ENCODE measurements at regions not wholly inside any gene's neighbourhood (a gene's known extent, or its start where the extent isn't known, plus 50 kb on each side); places are given as distances from the start of the nearest gene placed in this dataset.

- no peak for TF ChIP-seq SKI (IDR thresholded peaks at IDR 0.05; ENCODE audit: partially characterized antibody)
- no peak for TF ChIP-seq ZNF512 (CRISPR knock-in tag; IDR thresholded peaks at IDR 0.05)
- no peak for TF ChIP-seq TCF12 (IDR thresholded peaks at IDR 0.05)
- TF ChIP-seq TCF12 (CRISPR knock-in tag; IDR thresholded peaks at IDR 0.05): no peak
- no peak for TF ChIP-seq ZNF768 (CRISPR knock-in tag; IDR thresholded peaks at IDR 0.05)
- no peak for TF ChIP-seq ATF6 (CRISPR knock-in tag; conservative IDR thresholded peaks at IDR 0.05)
- no peak for TF ChIP-seq ZNF484 (CRISPR knock-in tag; IDR thresholded peaks at IDR 0.05; ENCODE audit: borderline replicate concordance, low read depth)
These were observed 306.0 kb downstream of the ZNF608 start (continued) for GRCh38 chr5:124440471-124440870.

GRCh38 chr5:124439609-124440008, 306.8 kb downstream of the ZNF608 start:
- no peak overlapping the region for H3K27ac ChIP-seq (ENCODE audit: extremely low read length, insufficient read depth, low read length)
- BruUV-seq (replicated peaks): no TSS peak
- no peak overlapping the region for H3K4me3 ChIP-seq (replicated peaks in 1 of 3; ENCODE audit: insufficient read depth in 1 of 3, low read depth in 2 of 3, low read length in 3 of 3)
- FAIRE-seq: no peak
- intact Hi-C loops (cut with micrococcal nuclease; ENCODE audit: unreplicated experiment) (no loop called here), in situ Hi-C loops (cut with HindIII; ENCODE audit: extremely low pct_ligation_motif_present, low pct_unique_long_range_greater_than_20kb) (no loop called here)
- DNase-seq (ENCODE audit: low spot score): no peak
- no peaks in the 10 kb centered on the region for H3K36me3 ChIP-seq (replicated peaks in 1 of 2; ENCODE audit: control insufficient read depth in 1 of 2, insufficient read depth in 2 of 2, low read length in 2 of 2)
- ChIA-PET POLR2A (no interaction called here), CTCF (ENCODE audit: low intra/inter-chr PET ratio, low total read pairs) (no interaction called here)
- H3K9me3 ChIP-seq (ENCODE audit: low read length): no peaks in the 10 kb centered on the region
- no peaks in the 10 kb centered on the region for H4K20me1 ChIP-seq (ENCODE audit: insufficient read depth, low read length)
- no peak for TF ChIP-seq ZNF317 (CRISPR knock-in tag; IDR thresholded peaks at IDR 0.05)
- no peak for TF ChIP-seq RXRB (CRISPR knock-in tag; IDR thresholded peaks at IDR 0.05; ENCODE audit: borderline replicate concordance)
- TF ChIP-seq TAF1 (CRISPR knock-in tag; IDR thresholded peaks at IDR 0.05): no peak
- TF ChIP-seq ZNF256 (CRISPR knock-in tag; conservative IDR thresholded peaks at IDR 0.05): no peak
- no peak for TF ChIP-seq ZNF652 (CRISPR knock-in tag; IDR thresholded peaks at IDR 0.05; ENCODE audit: borderline replicate concordance, low read depth)
- TF ChIP-seq ZMYM4 (CRISPR knock-in tag; IDR thresholded peaks at IDR 0.05): no peak
- TF ChIP-seq ZNF18 (CRISPR knock-in tag; IDR thresholded peaks at IDR 0.05; ENCODE audit: insufficient replicate concordance): no peak
- TF ChIP-seq ZNF234 (CRISPR knock-in tag; conservative IDR thresholded peaks at IDR 0.05): no peak
- no peak for TF ChIP-seq DR1 (CRISPR knock-in tag; IDR thresholded peaks at IDR 0.05)
- TF ChIP-seq SRF (IDR thresholded peaks at IDR 0.05; ENCODE audit: low read depth, low read length): no peak
- no peak for TF ChIP-seq ZNF615 (CRISPR knock-in tag; IDR thresholded peaks at IDR 0.05; ENCODE audit: borderline replicate concordance)
- TF ChIP-seq POGZ (CRISPR knock-in tag; IDR thresholded peaks at IDR 0.05): no peak
- TF ChIP-seq KLF16 (CRISPR knock-in tag; IDR thresholded peaks at IDR 0.05): no peak
- H3K9ac ChIP-seq (ENCODE audit: insufficient read depth, low read depth, low read length): no peak overlapping the region
- no peaks in the 10 kb centered on the region for H3K27me3 ChIP-seq (ENCODE audit: control insufficient read depth in 1 of 2, insufficient read depth in 2 of 2, low read length in 2 of 2)
- H2AFZ ChIP-seq (ENCODE audit: low read length): no peak overlapping the region
- no peak for ATAC-seq
- H3K79me2 ChIP-seq (ENCODE audit: insufficient read depth, low read length): no peaks in the 10 kb centered on the region
- no peaks in the 10 kb centered on the region for H3K4me1 ChIP-seq (ENCODE audit: insufficient read depth, low read length)
- H3K4me2 ChIP-seq (ENCODE audit: low read depth, low read length): no peak overlapping the region
- 6% methylated on average over 3 of the region's 3 CpGs for WGBS (ENCODE audit: low lambda C conversion rate)
